Activated naive CD4-positive, alpha-beta T cell treated with anti-CD3 and anti-CD28 coated beads, Interleukin-2, amount 50 U/mL, for 24 hours (primary cell): ENCODE measurements at regions not wholly inside any gene's neighbourhood (a gene's known extent, or its start where the extent isn't known, plus 50 kb on each side); places are given as distances from the start of the nearest gene placed in this dataset.

Source experiments
- H3K27ac Mint-ChIP-seq: one replicate; pipeline ENCODE4 v1.8.0; 2021; ENCODE audit warnings: mild to moderate bottlenecking, mixed read lengths
- H3K27me3 Mint-ChIP-seq: one replicate; pipeline ENCODE4 v1.8.0; 2021; ENCODE audit warnings: mixed read lengths
- H3K36me3 Mint-ChIP-seq: one replicate; pipeline ENCODE4 v1.8.0; 2021; ENCODE audit warnings: mixed read lengths
- H3K4me1 Mint-ChIP-seq: one replicate; pipeline ENCODE4 v1.8.0; 2021; ENCODE audit warnings: mixed read lengths
- H3K4me3 Mint-ChIP-seq: one replicate; pipeline ENCODE4 v1.8.0; 2021; ENCODE audit warnings: mild to moderate bottlenecking, mixed read lengths
- H3K9me3 Mint-ChIP-seq: one replicate; pipeline ENCODE4 v1.8.0; 2021; ENCODE audit warnings: mixed read lengths

GRCh38 chr20:57879779-57880570 is 170.2 kb upstream of the PMEPA1 start:
- Mint-ChIP-seq H3K9me3 (no peaks in the 10 kb centered on the region), H3K4me3 (no peak overlapping the region), H3K27me3 (no peaks in the 10 kb centered on the region), H3K36me3 (no peaks in the 10 kb centered on the region), H3K27ac (no peak overlapping the region), H3K4me1 (no peaks in the 10 kb centered on the region)

- no peaks in the 10 kb centered on the region for H3K36me3 Mint-ChIP-seq
- no peak overlapping the region for H3K27ac Mint-ChIP-seq
- no peaks in the 10 kb centered on the region for H3K4me1 Mint-ChIP-seq
- H3K27me3 Mint-ChIP-seq = no peaks in the 10 kb centered on the region
- no peak overlapping the region for H3K4me3 Mint-ChIP-seq
- no peaks in the 10 kb centered on the region for H3K9me3 Mint-ChIP-seq
Measured at GRCh38 chr20:57879437-57879778, 169.6 kb upstream of the PMEPA1 start.

- Mint-ChIP-seq H3K36me3 (no peaks in the 10 kb centered on the region), H3K27me3 (no peaks in the 10 kb centered on the region), H3K4me1 (no peaks in the 10 kb centered on the region), H3K27ac (no peak overlapping the region), H3K4me3 (no peak overlapping the region), H3K9me3 (no peaks in the 10 kb centered on the region)
Measured at GRCh38 chr20:57878786-57879424, 169.1 kb upstream of the PMEPA1 start.

DNA sequence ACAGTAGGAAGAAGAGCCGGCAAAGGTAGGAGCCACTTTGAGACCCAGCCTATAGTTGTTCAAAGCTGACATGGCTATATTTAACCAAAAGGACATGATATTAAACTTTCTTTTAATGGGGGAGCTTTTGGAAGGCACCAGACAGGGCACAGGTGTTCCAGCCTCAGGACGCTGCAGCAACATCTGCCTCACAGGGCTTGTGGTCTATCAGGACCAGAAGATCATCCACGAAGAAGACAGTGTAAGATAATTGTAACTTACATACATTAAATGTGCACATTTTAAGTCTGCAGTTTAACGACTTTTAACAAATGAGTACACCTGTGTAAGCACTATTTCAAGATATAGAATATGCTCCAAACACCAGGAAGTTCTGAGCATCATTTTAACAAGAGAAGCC is 168.2 kb upstream of the PMEPA1 start:
- H3K4me1 Mint-ChIP-seq = no peaks in the 10 kb centered on the region
- no peaks in the 10 kb centered on the region for H3K36me3 Mint-ChIP-seq
- H3K27ac Mint-ChIP-seq = no peak overlapping the region
- H3K4me3 Mint-ChIP-seq = no peak overlapping the region
- no peaks in the 10 kb centered on the region for H3K27me3 Mint-ChIP-seq
- H3K9me3 Mint-ChIP-seq = no peaks in the 10 kb centered on the region

DNA sequence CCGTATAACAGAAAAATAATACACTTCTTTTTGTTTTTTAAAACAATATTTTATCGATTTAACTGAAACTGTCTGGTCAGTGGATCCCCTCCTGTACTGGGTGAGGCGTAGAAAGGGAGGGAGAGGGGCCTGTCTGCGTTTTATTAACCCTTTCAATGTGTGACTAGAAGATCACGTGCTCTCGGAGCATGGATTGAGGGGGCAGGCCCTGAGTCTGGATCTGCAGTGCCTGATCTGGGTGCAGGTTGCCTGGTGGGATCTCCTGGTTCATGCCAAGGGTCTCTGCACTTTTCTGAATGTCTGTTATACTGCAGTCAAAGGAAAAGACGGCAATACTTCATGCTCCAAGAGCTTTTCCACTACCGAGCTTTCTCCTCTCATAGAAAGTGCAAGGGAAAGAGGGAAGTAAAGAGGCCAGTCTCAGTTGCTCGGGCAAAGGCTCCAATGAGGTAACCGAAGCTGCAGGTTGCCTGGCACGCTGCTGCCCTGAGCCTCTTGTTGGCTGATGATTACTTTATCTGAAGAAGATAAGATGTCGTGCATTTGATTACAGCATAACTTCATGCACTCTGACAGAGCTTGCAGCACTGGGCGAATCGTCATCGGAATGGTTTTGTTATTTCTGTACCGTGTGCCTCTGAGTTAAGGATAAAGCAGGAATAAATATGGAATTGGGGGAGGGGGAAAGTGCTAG is 167.5 kb upstream of the PMEPA1 start:
- Mint-ChIP-seq H3K36me3 (no peaks in the 10 kb centered on the region), H3K27ac (no peak overlapping the region), H3K4me3 (no peak overlapping the region), H3K4me1 (no peaks in the 10 kb centered on the region), H3K27me3 (no peaks in the 10 kb centered on the region), H3K9me3 (no peaks in the 10 kb centered on the region)

DNA sequence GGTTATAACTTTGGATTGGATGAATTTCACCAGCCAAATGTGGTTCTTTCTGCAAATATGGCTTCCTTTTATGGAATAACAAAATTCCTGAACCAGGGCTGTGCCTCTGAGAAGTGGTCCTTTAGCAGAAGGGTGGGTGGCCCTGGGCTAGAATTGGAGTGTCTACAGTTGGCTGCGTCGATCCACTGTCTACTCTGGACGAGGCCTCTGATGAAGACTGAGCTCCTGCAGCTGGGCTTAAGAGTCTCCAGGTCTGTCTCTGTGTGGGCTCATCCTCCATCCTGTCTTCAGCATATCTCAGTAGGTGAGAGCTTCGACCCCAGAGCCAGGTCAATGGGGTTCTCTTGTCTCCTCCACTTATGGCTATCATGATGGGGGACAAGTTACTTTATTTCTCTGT is 166.3 kb upstream of the PMEPA1 start:
- Mint-ChIP-seq H3K4me1 (no peaks in the 10 kb centered on the region), H3K27ac (no peak overlapping the region), H3K27me3 (no peaks in the 10 kb centered on the region), H3K36me3 (no peaks in the 10 kb centered on the region), H3K4me3 (no peak overlapping the region), H3K9me3 (no peaks in the 10 kb centered on the region)

DNA sequence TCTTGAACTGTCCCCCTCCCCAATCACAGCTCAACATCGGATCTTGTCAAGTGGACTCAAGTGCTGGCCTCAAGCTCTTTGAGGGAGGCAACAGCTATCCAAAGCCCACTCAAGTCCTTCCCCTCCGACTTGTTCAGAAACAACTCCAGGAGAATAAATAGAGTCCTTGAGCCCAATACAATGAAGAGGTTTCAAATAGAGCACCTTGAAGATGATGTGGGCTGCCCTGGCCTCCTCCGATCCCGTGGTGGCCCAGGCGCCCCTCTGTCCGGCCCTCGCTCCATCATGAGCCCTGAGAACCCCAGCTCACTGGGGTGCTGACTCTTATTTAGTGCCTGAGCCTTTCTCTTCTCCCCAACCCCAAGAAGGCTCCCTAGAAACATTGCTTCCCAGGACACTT is 164.3 kb upstream of the PMEPA1 start:
- Mint-ChIP-seq H3K27ac (no peak overlapping the region), H3K9me3 (no peaks in the 10 kb centered on the region), H3K36me3 (no peaks in the 10 kb centered on the region), H3K27me3 (no peaks in the 10 kb centered on the region), H3K4me3 (no peak overlapping the region), H3K4me1 (no peaks in the 10 kb centered on the region)

DNA sequence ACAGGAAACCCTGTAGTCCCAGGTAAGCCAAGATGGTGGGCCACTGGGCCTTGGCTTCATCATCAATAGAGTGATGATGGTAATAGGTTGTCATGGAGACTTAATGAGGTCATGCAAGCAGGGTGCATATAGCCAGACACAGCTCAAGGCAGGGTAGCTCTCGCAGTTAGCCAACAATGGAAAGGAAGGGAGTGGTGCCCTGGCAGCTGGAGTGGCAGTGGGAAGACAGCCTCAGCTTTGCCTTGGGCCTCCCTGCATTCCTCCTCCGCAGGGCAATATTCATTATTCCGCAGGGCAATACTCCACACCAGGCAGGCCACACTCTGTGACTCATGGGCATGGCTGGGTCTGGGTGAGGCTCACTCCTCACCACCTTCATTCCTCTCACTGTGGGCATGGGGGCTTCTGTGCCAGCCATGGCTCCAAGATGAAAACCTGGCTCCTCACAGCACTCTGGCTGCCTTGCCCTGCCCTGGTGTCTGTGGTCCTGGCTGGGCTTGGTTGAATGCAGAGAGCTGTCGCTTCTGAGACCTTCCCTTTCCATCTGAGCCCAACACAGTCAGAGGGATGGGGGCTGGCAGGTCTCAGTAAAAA is 163.1 kb upstream of the PMEPA1 start:
- Mint-ChIP-seq H3K27ac (no peak overlapping the region), H3K27me3 (no peaks in the 10 kb centered on the region), H3K36me3 (no peaks in the 10 kb centered on the region), H3K9me3 (no peaks in the 10 kb centered on the region), H3K4me1 (no peaks in the 10 kb centered on the region), H3K4me3 (no peak overlapping the region)

DNA sequence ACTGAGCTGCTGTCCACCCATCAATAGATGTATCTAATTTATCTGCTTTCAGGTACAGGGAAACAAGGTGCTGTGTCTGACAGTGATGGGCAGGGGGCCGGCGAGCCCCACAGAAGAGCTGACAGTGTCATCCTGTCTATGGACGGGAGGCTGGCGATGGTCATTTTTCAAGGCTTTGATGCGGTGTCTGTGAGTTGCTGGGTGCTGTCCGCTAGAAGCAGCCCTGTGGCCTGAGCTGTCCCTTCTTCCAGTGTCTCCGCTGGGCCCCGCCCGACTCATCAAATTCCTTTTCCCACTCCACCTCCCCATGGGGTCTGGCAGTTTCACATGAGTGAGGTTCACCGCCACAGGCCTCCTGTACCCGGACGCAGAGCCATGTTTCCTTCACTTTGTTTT is 161.4 kb upstream of the PMEPA1 start:
- no peak overlapping the region for H3K27ac Mint-ChIP-seq
- H3K9me3 Mint-ChIP-seq = no peaks in the 10 kb centered on the region
- peaks cover 2% of the 10 kb centered on the region for H3K4me1 Mint-ChIP-seq
- H3K4me3 Mint-ChIP-seq = no peak overlapping the region
- no peaks in the 10 kb centered on the region for H3K36me3 Mint-ChIP-seq
- H3K27me3 Mint-ChIP-seq = no peaks in the 10 kb centered on the region

DNA sequence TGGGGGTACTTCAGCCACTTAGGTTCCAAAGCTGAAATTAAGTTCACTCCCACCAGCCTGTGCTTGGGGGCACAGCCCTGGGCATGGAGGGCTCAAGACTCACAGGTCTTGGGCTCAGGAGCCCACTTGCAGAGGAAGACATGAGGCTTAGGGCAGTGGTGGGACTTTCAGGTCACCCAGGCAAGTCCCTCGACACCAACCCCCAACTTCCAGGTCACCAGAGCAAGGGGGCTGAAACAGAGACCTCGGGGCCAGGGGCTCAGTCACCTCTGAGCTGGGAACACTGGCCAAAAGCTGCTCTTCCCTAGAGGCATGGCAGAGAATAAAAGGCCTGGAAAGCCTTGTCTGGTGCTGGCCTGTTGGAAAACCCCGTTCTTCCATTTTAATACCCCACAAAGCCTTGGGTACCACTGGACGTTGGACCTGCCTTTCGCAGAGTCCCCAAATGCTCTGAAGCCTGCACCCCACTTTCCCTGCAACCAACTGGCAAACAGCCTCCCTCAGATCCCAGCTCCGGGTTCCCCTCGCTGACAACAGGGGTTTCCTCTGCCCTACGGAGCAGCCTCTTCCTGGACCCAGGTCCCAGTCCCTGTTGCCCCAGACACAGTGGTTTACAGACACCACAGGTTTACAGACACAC is 160.9 kb upstream of the PMEPA1 start:
- Mint-ChIP-seq H3K9me3 (no peaks in the 10 kb centered on the region), H3K27ac (no peak overlapping the region), H3K4me1 (peaks cover 8% of the 10 kb centered on the region), H3K4me3 (no peak overlapping the region), H3K27me3 (no peaks in the 10 kb centered on the region), H3K36me3 (no peaks in the 10 kb centered on the region)

DNA sequence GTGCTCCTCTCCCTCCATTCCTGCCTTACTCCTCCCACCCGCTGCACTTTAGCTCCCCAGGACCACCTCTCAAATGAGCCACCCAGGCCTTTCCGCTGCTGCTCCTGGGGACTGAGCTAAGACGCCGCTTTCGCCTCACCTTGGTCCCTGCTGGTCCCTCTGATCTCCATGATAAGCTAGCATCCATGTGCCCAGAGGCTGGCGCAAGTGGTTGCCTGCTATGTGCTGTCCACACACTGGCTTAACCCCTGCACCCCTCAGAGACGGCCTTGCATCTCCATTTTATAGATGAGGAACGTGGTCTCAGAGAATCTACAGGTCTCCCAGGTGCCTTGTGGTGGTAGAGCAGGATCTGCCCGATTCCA is 160.1 kb upstream of the PMEPA1 start:
- Mint-ChIP-seq H3K27ac (no peak overlapping the region), H3K4me3 (no peak overlapping the region), H3K4me1 (peaks cover 15% of the 10 kb centered on the region), H3K36me3 (no peaks in the 10 kb centered on the region), H3K9me3 (no peaks in the 10 kb centered on the region), H3K27me3 (no peaks in the 10 kb centered on the region)

GRCh38 chr20:57869291-57869950 is 159.6 kb upstream of the PMEPA1 start:
- Mint-ChIP-seq H3K4me3 (no peak overlapping the region), H3K36me3 (no peaks in the 10 kb centered on the region), H3K4me1 (peaks cover 18% of the 10 kb centered on the region), H3K27ac (no peak overlapping the region), H3K27me3 (no peaks in the 10 kb centered on the region), H3K9me3 (no peaks in the 10 kb centered on the region)

DNA sequence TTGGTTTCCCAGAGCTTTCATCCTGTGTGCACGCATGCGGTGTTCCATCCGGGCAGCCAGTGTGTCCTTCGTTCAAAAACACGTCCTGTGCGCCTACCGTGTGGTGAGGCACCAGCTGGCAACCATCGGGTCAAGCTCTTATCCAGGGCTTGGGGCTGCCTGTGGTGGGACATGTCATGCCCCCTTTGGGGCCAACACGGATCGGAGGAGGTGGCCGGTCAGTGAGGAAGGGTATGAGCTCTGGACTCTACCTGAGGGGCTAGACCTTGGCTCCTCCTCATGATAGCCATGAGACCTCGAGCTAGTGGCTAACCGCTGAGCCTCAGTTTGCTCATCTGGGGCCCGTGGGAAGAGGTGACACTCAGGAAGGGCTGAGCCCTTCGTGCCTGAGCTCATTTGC is 158.5 kb upstream of the PMEPA1 start:
- no peaks in the 10 kb centered on the region for H3K36me3 Mint-ChIP-seq
- H3K27ac Mint-ChIP-seq = no peak overlapping the region
- H3K4me3 Mint-ChIP-seq = no peak overlapping the region
- H3K4me1 Mint-ChIP-seq = peaks cover 18% of the 10 kb centered on the region
- no peaks in the 10 kb centered on the region for H3K27me3 Mint-ChIP-seq
- H3K9me3 Mint-ChIP-seq = no peaks in the 10 kb centered on the region

DNA sequence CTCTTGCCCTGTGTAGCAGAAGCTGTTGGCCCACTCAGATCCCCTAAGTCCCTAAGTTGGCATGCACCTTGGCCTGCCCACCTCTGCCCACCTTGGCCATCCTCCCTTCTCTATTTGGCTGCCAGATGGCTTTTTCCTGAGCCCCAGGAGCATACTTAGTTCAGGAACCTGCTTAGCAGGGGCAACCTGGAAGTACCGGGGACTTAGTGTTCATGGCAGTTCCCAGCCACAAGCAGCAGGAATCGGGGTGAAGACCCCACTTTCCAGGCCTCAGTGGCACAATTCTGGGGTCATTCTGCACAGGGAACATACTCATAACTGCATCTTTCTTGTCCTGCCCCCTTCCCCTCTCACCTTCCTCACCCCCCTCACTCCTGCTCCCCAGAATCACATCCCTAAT is 158.0 kb upstream of the PMEPA1 start:
- Mint-ChIP-seq H3K36me3 (no peaks in the 10 kb centered on the region), H3K4me1 (peaks cover 18% of the 10 kb centered on the region), H3K27ac (no peak overlapping the region), H3K27me3 (no peaks in the 10 kb centered on the region), H3K4me3 (no peak overlapping the region), H3K9me3 (no peaks in the 10 kb centered on the region)

GRCh38 chr20:57867181-57867803 is 157.5 kb upstream of the PMEPA1 start:
- no peak overlapping the region for H3K4me3 Mint-ChIP-seq
- H3K36me3 Mint-ChIP-seq = no peaks in the 10 kb centered on the region
- H3K9me3 Mint-ChIP-seq = no peaks in the 10 kb centered on the region
- no peaks in the 10 kb centered on the region for H3K27me3 Mint-ChIP-seq
- no peak overlapping the region for H3K27ac Mint-ChIP-seq
- peaks cover 18% of the 10 kb centered on the region for H3K4me1 Mint-ChIP-seq
